Muscle of leg (tissue), 3 donors: ENCODE measurements at regions not wholly inside any gene's neighbourhood (a gene's known extent, or its start where the extent isn't known, plus 50 kb on each side); places are given as distances from the start of the nearest gene placed in this dataset.

Experiments used
- DNase-seq: peaks from one replicate; pipeline ENCODE4 v3.0.0; 2013
- H3K27ac ChIP-seq: one replicate; pipeline ENCODE4 v1.5.1; 2013; ENCODE audit warnings: mild to moderate bottlenecking, low read length, control low read depth
- H3K27me3 ChIP-seq: one replicate; pipeline ENCODE4 v1.6.1; 2013; ENCODE audit warnings: low read length; ENCODE audit not compliant: control insufficient read depth, insufficient read depth
- H3K36me3 ChIP-seq: one replicate; pipeline ENCODE4 v1.6.1; 2013; ENCODE audit warnings: low read length; ENCODE audit not compliant: control insufficient read depth, insufficient read depth
- H3K4me1 ChIP-seq: one replicate; pipeline ENCODE4 v1.6.1; 2013; ENCODE audit warnings: low read length; ENCODE audit not compliant: control insufficient read depth, insufficient read depth
- H3K4me3 ChIP-seq: one replicate; pipeline ENCODE4 v1.5.1; 2013; ENCODE audit warnings: low read length, control low read depth
- H3K9me3 ChIP-seq: replicated peaks from 2 replicates; pipeline ENCODE4 v1.6.1; 2013; ENCODE audit warnings: low read depth, low read length; ENCODE audit not compliant: control insufficient read depth
- WGBS: methylation state at CpG from one replicate; pipeline ENCODE4 v1.1.5; 2013; ENCODE audit warnings: missing lambda C conversion rate; ENCODE audit not compliant: insufficient coverage; 5-methylcytosine and 5-hydroxymethylcytosine counted together

- no peaks in the 10 kb centered on the region for H3K27me3 ChIP-seq
- peak; percentile 57 for DNase-seq
- H3K27ac ChIP-seq: no peak overlapping the region
- no peak overlapping the region for H3K4me3 ChIP-seq
- no peaks in the 10 kb centered on the region for H3K9me3 ChIP-seq
- no peaks in the 10 kb centered on the region for H3K36me3 ChIP-seq
- no peaks in the 10 kb centered on the region for H3K4me1 ChIP-seq
Observed at GRCh38 chr18:2306606-2307005, 264.7 kb downstream of the METTL4 start.

- H3K27me3 ChIP-seq: no peaks in the 10 kb centered on the region
- no peak overlapping the region for H3K27ac ChIP-seq
- no peaks in the 10 kb centered on the region for H3K9me3 ChIP-seq
- H3K4me3 ChIP-seq: no peak overlapping the region
- DNase-seq: no peak
- H3K4me1 ChIP-seq: no peaks in the 10 kb centered on the region
- 97% methylated on average over 5 of the region's 9 CpGs for WGBS
- no peaks in the 10 kb centered on the region for H3K36me3 ChIP-seq
Observed at GRCh38 chr18:2310886-2311285, 260.4 kb downstream of the METTL4 start.

GRCh38 chr18:2312440-2312839 is 258.9 kb downstream of the METTL4 start:
- Histone ChIP-seq H3K27ac (no peak overlapping the region), H3K4me1 (no peaks in the 10 kb centered on the region), H3K27me3 (no peaks in the 10 kb centered on the region), H3K36me3 (no peaks in the 10 kb centered on the region), H3K9me3 (no peaks in the 10 kb centered on the region), H3K4me3 (no peak overlapping the region)
- whole genome bisulfite sequencing: 57% methylated on average over 3 of the region's 4 CpGs
- DNase-seq: no peak

GRCh38 chr18:2313332-2313731 is 258.0 kb downstream of the METTL4 start:
- no peak for DNase-seq
- Histone ChIP-seq H3K4me1 (no peaks in the 10 kb centered on the region), H3K27ac (no peak overlapping the region), H3K27me3 (no peaks in the 10 kb centered on the region), H3K4me3 (no peak overlapping the region), H3K9me3 (no peaks in the 10 kb centered on the region), H3K36me3 (no peaks in the 10 kb centered on the region)
- WGBS: no CpG with 5 or more reads among the region's 3 CpGs

- Histone ChIP-seq H3K9me3 (no peaks in the 10 kb centered on the region), H3K36me3 (no peaks in the 10 kb centered on the region), H3K27me3 (no peaks in the 10 kb centered on the region), H3K4me3 (no peak overlapping the region), H3K4me1 (no peaks in the 10 kb centered on the region), H3K27ac (no peak overlapping the region)
- no CpG with 5 or more reads among the region's 3 CpGs for WGBS
- DNase-seq: no peak
Observed at GRCh38 chr18:2316082-2316750, 255.1 kb downstream of the METTL4 start.

GRCh38 chr18:2316751-2317696 is 254.3 kb downstream of the METTL4 start:
- Histone ChIP-seq H3K36me3 (no peaks in the 10 kb centered on the region), H3K4me1 (no peaks in the 10 kb centered on the region), H3K4me3 (no peak overlapping the region), H3K27ac (no peak overlapping the region), H3K9me3 (no peaks in the 10 kb centered on the region), H3K27me3 (no peaks in the 10 kb centered on the region)
- WGBS: 57% methylated on average over 3 of the region's 5 CpGs
- DNase-seq: no peak

- DNase-seq: no peak
- H3K27me3 ChIP-seq: no peaks in the 10 kb centered on the region
- no peaks in the 10 kb centered on the region for H3K9me3 ChIP-seq
- no peak overlapping the region for H3K27ac ChIP-seq
- H3K36me3 ChIP-seq: no peaks in the 10 kb centered on the region
- H3K4me3 ChIP-seq: no peak overlapping the region
- H3K4me1 ChIP-seq: no peaks in the 10 kb centered on the region
Observed at GRCh38 chr18:2324459-2324858, 246.8 kb downstream of the METTL4 start.

GRCh38 chr18:2325308-2325849 is 245.9 kb downstream of the METTL4 start:
- no peaks in the 10 kb centered on the region for H3K36me3 ChIP-seq
- no peaks in the 10 kb centered on the region for H3K27me3 ChIP-seq
- 69% methylated on average over 3 of the region's 4 CpGs for WGBS
- H3K27ac ChIP-seq: no peak overlapping the region
- no peaks in the 10 kb centered on the region for H3K9me3 ChIP-seq
- DNase-seq: no peak
- H3K4me3 ChIP-seq: no peak overlapping the region
- no peaks in the 10 kb centered on the region for H3K4me1 ChIP-seq

- no peak for DNase-seq
- WGBS: 100% methylated on average over 1 of the region's 1 CpG
- Histone ChIP-seq H3K9me3 (no peaks in the 10 kb centered on the region), H3K4me3 (no peak overlapping the region), H3K27ac (no peak overlapping the region), H3K36me3 (no peaks in the 10 kb centered on the region), H3K27me3 (no peaks in the 10 kb centered on the region), H3K4me1 (no peaks in the 10 kb centered on the region)
Observed at GRCh38 chr18:2325933-2326332, 245.4 kb downstream of the METTL4 start.

GRCh38 chr18:2326999-2327398 is 244.3 kb downstream of the METTL4 start:
- 20% methylated on average over 6 of the region's 6 CpGs for WGBS
- peak; percentile 15 for DNase-seq
- no peak overlapping the region for H3K4me3 ChIP-seq
- no peaks in the 10 kb centered on the region for H3K27me3 ChIP-seq
- no peaks in the 10 kb centered on the region for H3K4me1 ChIP-seq
- H3K9me3 ChIP-seq: no peaks in the 10 kb centered on the region
- no peaks in the 10 kb centered on the region for H3K36me3 ChIP-seq
- no peak overlapping the region for H3K27ac ChIP-seq
